Activated T-helper 17 cell treated with anti-CD3 and anti-CD28 coated beads, Interleukin-2, amount 50 U/mL, for 72 hours (primary cell): ENCODE measurements at regions not wholly inside any gene's neighbourhood (a gene's known extent, or its start where the extent isn't known, plus 50 kb on each side); places are given as distances from the start of the nearest gene placed in this dataset.
A peak's percentile ranks its signal among the peaks of the same experiment; 100 is the strongest.

Source experiments
- ATAC-seq: fragments of 150-1000 bp; cut with Tn5 transposase; replicated peaks from 2 replicates; pipeline ENCODE4 v1.10.0; 2021; ENCODE audit warnings: mild to moderate bottlenecking, moderate library complexity
- H3K27ac Mint-ChIP-seq: one replicate; pipeline ENCODE4 v1.8.0; 2022; ENCODE audit warnings: mixed read lengths
- H3K27me3 Mint-ChIP-seq: one replicate; pipeline ENCODE4 v1.8.0; 2022; ENCODE audit warnings: mixed read lengths
- H3K36me3 Mint-ChIP-seq: one replicate; pipeline ENCODE4 v1.8.0; 2022; ENCODE audit warnings: low read depth, mild to moderate bottlenecking, mixed read lengths
- H3K4me1 Mint-ChIP-seq: one replicate; pipeline ENCODE4 v1.8.0; 2022; ENCODE audit warnings: mixed read lengths
- H3K4me3 Mint-ChIP-seq: one replicate; pipeline ENCODE4 v1.8.0; 2022; ENCODE audit warnings: mild to moderate bottlenecking, mixed read lengths
- H3K9me3 Mint-ChIP-seq: one replicate; pipeline ENCODE4 v1.8.0; 2022; ENCODE audit warnings: mixed read lengths

- Mint-ChIP-seq H3K27me3 (peaks cover 5% of the 10 kb centered on the region), H3K4me3 (no peak overlapping the region), H3K9me3 (no peaks in the 10 kb centered on the region), H3K4me1 (no peaks in the 10 kb centered on the region), H3K27ac (no peak overlapping the region), H3K36me3 (no peaks in the 10 kb centered on the region)
- ATAC-seq = no peak
Observed at GRCh38 chr1:4353090-4353856, 301.1 kb upstream of the AJAP1 start.

GRCh38 chr1:4355839-4356238, 298.6 kb upstream of the AJAP1 start:
- H3K9me3 Mint-ChIP-seq = no peaks in the 10 kb centered on the region
- ATAC-seq = no peak
- no peak overlapping the region for H3K4me3 Mint-ChIP-seq
- H3K36me3 Mint-ChIP-seq = no peaks in the 10 kb centered on the region
- H3K27ac Mint-ChIP-seq = no peak overlapping the region
- H3K4me1 Mint-ChIP-seq = no peaks in the 10 kb centered on the region
- H3K27me3 Mint-ChIP-seq = peaks cover 3% of the 10 kb centered on the region

- H3K4me1 Mint-ChIP-seq = no peaks in the 10 kb centered on the region
- H3K36me3 Mint-ChIP-seq = no peaks in the 10 kb centered on the region
- H3K4me3 Mint-ChIP-seq = no peak overlapping the region
- no peaks in the 10 kb centered on the region for H3K9me3 Mint-ChIP-seq
- no peak for ATAC-seq
- H3K27ac Mint-ChIP-seq = no peak overlapping the region
- H3K27me3 Mint-ChIP-seq = peaks cover 10% of the 10 kb centered on the region
Observed at GRCh38 chr1:4362314-4363044, 291.9 kb upstream of the AJAP1 start.

DNA sequence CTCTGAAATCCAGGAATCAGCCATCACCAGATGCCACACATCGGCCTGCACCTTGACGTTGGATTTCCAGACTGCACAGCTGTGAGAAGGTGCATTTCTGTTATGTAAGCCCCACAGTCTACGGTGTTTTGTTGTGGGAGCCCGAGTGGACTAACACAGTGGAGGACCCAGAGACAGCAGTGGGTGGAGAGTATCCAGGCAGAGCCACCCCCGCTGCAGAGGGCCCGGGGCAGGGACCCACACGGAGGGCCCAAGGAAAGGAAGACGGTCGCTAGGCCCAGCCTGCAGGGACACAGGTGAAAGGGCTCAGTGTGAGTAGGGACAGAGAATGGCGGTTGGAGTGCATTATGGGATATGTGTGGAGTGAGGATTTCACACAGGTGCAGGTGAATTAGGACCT, 288.3 kb upstream of the AJAP1 start:
- no peaks in the 10 kb centered on the region for H3K36me3 Mint-ChIP-seq
- no peak overlapping the region for H3K4me3 Mint-ChIP-seq
- H3K27me3 Mint-ChIP-seq = peaks cover 10% of the 10 kb centered on the region
- H3K4me1 Mint-ChIP-seq = no peaks in the 10 kb centered on the region
- ATAC-seq = no peak
- no peak overlapping the region for H3K27ac Mint-ChIP-seq
- no peaks in the 10 kb centered on the region for H3K9me3 Mint-ChIP-seq

- ATAC-seq = no peak
- H3K36me3 Mint-ChIP-seq = no peaks in the 10 kb centered on the region
- no peaks in the 10 kb centered on the region for H3K9me3 Mint-ChIP-seq
- H3K4me1 Mint-ChIP-seq = no peaks in the 10 kb centered on the region
- H3K27me3 Mint-ChIP-seq = peaks cover 3% of the 10 kb centered on the region
- no peak overlapping the region for H3K27ac Mint-ChIP-seq
- H3K4me3 Mint-ChIP-seq = no peak overlapping the region
Observed at GRCh38 chr1:4367230-4367777, 287.1 kb upstream of the AJAP1 start.

DNA sequence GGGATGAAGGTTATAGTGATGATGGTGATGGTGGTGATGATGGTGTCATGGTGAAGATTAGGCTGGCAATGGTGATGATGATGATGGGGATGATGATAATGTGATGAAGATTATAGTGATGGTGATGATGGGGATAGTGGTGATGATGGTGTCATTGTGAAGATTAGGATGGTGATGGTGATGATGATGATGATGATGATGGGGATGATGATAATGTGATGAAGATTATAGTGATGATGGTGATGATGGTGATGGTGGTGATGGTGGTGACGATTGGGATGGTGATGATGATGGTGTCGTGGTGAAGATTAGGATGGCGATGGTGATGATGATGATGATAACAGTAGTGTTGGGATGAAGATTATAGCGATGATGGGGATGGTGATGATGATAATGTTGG, 285.1 kb upstream of the AJAP1 start:
- H3K27me3 Mint-ChIP-seq = peaks cover 5% of the 10 kb centered on the region

GRCh38 chr1:4371849-4372248, 282.6 kb upstream of the AJAP1 start:
- H3K27ac Mint-ChIP-seq = no peak overlapping the region
- H3K36me3 Mint-ChIP-seq = no peaks in the 10 kb centered on the region
- H3K27me3 Mint-ChIP-seq = peaks cover 5% of the 10 kb centered on the region
- no peaks in the 10 kb centered on the region for H3K4me1 Mint-ChIP-seq
- no peaks in the 10 kb centered on the region for H3K9me3 Mint-ChIP-seq
- no peak for ATAC-seq
- H3K4me3 Mint-ChIP-seq = no peak overlapping the region

More for the DNA sequence above, 285.1 kb upstream of the AJAP1 start:
- Mint-ChIP-seq H3K9me3 (no peaks in the 10 kb centered on the region), H3K36me3 (no peaks in the 10 kb centered on the region), H3K4me1 (no peaks in the 10 kb centered on the region), H3K4me3 (no peak overlapping the region), H3K27ac (no peak overlapping the region)
- no peak for ATAC-seq

GRCh38 chr1:4375812-4376211, 278.6 kb upstream of the AJAP1 start:
- H3K27me3 Mint-ChIP-seq = peaks cover 5% of the 10 kb centered on the region
- no peaks in the 10 kb centered on the region for H3K36me3 Mint-ChIP-seq
- H3K4me3 Mint-ChIP-seq = no peak overlapping the region
- H3K9me3 Mint-ChIP-seq = no peaks in the 10 kb centered on the region
- H3K27ac Mint-ChIP-seq = no peak overlapping the region
- ATAC-seq = no peak
- H3K4me1 Mint-ChIP-seq = no peaks in the 10 kb centered on the region

DNA sequence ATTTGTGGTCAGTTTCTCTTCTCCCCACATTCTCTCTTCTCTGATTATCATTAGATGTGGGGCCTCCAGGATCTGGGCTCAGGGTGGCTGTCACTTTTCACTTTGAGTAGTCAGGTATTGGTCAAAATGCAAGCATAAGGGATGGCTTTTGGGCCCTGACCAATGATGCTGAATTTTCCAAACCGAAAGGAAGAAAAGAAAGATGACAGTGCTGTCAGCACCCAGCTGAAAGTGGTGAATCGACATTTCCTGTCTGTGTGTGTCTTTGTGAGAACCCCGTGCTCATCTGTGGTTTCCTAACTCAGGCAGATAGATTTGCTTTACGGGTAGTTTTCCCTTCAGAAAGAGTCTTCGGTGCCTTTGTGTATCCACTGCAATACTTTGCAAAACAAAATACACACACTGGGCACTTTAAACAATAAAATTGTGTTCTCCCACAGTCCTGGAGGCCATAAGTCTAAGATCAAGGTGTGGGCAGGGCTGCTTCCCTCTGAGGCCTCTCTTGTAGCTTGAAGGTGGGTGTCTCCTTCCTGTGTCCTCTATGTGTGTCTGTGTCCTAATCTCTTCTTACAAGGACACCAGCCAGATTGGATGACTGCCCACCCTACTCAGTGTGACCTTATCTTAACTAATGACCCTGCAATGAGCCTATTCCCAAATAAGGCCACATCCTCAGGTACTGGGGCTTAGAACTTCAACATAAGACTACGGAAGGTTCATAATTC, 274.8 kb upstream of the AJAP1 start:
- Mint-ChIP-seq H3K27ac (no peak overlapping the region), H3K9me3 (peaks cover 13% of the 10 kb centered on the region), H3K36me3 (no peaks in the 10 kb centered on the region), H3K27me3 (peaks cover 4% of the 10 kb centered on the region), H3K4me1 (no peaks in the 10 kb centered on the region), H3K4me3 (no peak overlapping the region)
- peak; percentile 84 for ATAC-seq

DNA sequence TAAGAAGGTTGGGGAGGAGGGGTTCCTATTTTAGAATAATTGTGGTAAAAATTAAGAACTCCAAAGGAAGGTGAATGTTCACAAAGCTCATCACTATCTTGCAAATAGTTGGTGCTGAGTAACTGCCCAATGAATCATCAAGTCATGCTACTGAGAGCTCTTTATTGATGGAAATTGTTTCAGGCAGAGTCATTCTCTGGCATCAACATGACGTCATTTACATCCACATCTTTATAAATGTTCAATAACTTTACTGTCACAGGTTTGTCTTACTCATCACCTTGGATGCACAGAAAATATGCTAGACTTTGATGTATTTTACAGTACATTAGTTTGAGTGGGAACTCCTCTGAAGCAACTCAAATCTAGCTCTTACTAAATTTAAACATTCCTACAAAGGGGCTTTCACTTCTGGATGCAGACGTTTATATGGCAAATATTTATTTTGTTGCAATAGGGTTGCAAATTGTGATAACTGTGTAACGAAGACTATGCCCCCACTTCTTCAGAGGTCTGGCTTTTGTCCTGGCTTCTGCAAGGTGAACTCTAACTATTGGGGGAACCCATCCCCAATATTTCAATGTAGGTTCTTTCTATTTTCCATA, 273.7 kb upstream of the AJAP1 start:
- Mint-ChIP-seq H3K27me3 (peaks cover 8% of the 10 kb centered on the region), H3K4me1 (no peaks in the 10 kb centered on the region), H3K36me3 (no peaks in the 10 kb centered on the region), H3K9me3 (peaks cover 14% of the 10 kb centered on the region), H3K4me3 (no peak overlapping the region), H3K27ac (no peak overlapping the region)
- peak; percentile 38 for ATAC-seq

DNA sequence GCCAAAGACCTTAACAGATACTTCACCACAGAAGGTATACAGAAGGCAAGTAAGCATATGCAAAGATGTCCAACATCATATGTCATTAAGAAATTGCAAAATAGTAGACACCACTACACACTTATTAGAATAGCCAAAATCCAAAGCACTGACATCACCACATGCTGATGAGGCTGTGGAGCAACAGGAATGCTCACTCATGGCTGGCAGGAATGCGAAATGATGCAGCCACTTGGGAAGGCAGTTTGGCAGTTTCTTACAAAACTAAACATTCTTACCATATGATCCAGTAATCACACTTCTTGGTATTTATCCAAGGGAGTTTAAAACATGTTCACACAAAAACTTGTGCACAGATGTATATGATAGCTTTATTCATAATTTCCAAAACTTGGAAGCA, 261.2 kb upstream of the AJAP1 start:
- Mint-ChIP-seq H3K4me1 (no peaks in the 10 kb centered on the region), H3K27me3 (peaks cover 20% of the 10 kb centered on the region), H3K36me3 (no peaks in the 10 kb centered on the region), H3K27ac (no peak overlapping the region), H3K9me3 (peaks cover 10% of the 10 kb centered on the region), H3K4me3 (no peak overlapping the region)
- ATAC-seq = no peak

DNA sequence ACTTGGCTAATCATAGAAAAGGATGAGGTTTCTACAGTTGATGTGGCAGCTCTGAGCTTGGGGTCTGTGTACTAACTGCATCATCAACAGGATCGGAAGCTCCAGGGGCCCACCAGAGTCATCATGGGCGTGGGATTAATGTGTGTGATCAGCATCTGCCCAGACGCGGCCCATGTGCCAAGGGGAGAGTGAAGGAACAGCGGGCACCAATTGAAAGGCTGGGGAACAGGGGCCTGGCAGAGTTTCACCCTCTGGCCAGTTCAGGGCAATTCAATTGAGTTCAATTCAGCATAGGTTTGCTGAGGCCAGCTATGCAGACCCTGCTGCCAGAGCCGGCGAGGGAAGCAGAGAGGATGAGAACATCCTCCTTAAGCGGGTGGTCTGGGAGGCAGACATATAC, 260.0 kb upstream of the AJAP1 start:
- peaks cover 17% of the 10 kb centered on the region for H3K27me3 Mint-ChIP-seq
- no peaks in the 10 kb centered on the region for H3K4me1 Mint-ChIP-seq
- peaks cover 6% of the 10 kb centered on the region for H3K9me3 Mint-ChIP-seq
- no peak overlapping the region for H3K4me3 Mint-ChIP-seq
- no peak for ATAC-seq
- no peak overlapping the region for H3K27ac Mint-ChIP-seq
- H3K36me3 Mint-ChIP-seq = no peaks in the 10 kb centered on the region

DNA sequence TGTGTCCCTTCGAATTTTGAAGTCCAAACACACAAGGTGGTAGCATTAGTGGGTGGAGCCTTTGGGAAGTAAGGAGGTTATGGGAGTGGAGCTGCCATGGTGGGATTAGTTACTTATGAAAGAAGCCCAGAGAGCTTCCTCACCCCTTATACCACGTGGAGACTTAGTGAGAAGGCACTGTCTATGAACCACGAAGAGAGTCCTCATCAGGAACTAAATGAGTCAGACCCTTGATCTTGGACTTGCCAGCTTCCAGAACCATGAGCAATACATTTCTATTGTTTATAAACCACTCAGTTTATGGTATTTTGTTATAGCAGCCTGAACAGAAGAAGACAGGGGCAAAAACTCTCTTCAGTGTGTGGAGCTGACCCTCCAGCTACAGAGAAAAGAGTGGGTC, 259.3 kb upstream of the AJAP1 start:
- ATAC-seq = no peak
- H3K4me1 Mint-ChIP-seq = no peaks in the 10 kb centered on the region
- no peak overlapping the region for H3K27ac Mint-ChIP-seq
- peaks cover 3% of the 10 kb centered on the region for H3K9me3 Mint-ChIP-seq
- H3K27me3 Mint-ChIP-seq = peaks cover 17% of the 10 kb centered on the region
- H3K36me3 Mint-ChIP-seq = no peaks in the 10 kb centered on the region
- H3K4me3 Mint-ChIP-seq = no peak overlapping the region

DNA sequence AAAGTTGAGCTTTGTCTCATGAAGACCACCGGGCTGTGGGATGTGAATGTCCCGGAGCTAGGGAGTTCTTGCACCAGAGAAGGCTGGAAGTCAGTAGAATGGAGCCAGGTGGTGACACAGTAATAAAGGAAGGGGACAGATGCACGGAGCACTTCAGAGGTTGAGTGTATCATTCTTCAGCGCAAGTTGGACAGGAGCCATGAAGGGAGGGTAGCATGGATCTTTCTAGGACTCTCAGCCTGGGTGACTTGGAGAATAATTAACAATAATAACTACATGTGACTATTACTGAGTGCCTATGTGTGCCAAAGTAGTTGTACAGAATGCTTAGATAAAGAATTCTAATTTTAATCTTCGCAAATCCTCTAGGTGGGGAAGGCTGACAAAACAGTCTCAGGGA, 258.7 kb upstream of the AJAP1 start:
- H3K27ac Mint-ChIP-seq = no peak overlapping the region
- H3K27me3 Mint-ChIP-seq = peaks cover 18% of the 10 kb centered on the region
- no peaks in the 10 kb centered on the region for H3K4me1 Mint-ChIP-seq
- peaks cover 3% of the 10 kb centered on the region for H3K9me3 Mint-ChIP-seq
- ATAC-seq = no peak
- H3K36me3 Mint-ChIP-seq = no peaks in the 10 kb centered on the region
- H3K4me3 Mint-ChIP-seq = no peak overlapping the region
